Vagina (tissue), 2 donors: ENCODE measurements at regions not wholly inside any gene's neighbourhood (a gene's known extent, or its start where the extent isn't known, plus 50 kb on each side); places are given as distances from the start of the nearest gene placed in this dataset.

Source experiments
- POLR2A ChIP-seq, 2 donors: fragments of 450-650 bp; IDR thresholded peaks; one replicate each; pipeline ENCODE4 v1.6.1; 2017; ENCODE audit warnings: antibody characterized with exemption in 2 of 2, mild to moderate bottlenecking in 2 of 2, moderate library complexity in 2 of 2
- POLR2AphosphoS5 ChIP-seq, 2 donors: sonication (generic); formaldehyde crosslinking; IDR thresholded peaks; one replicate each; pipeline ENCODE4 v1.9.0; 2017; ENCODE audit warnings: antibody characterized with exemption in 2 of 2, mild to moderate bottlenecking in 2 of 2, low read depth in 1 of 2; ENCODE audit not compliant: insufficient read depth in 1 of 2
- TF ChIP-seq, protein P1 (sequence below), 3 experiments: fragments of 450-650 bp in 2 of 3; fragments of 200-600 bp in 1 of 3; sonication (generic) in 1 of 3; IDR thresholded peaks; one replicate each; pipeline ENCODE4 v1.5.1; 2017 to 2019; ENCODE audit warnings: antibody characterized with exemption in 3 of 3, mild to moderate bottlenecking in 2 of 3, moderate library complexity in 2 of 3

DNA sequence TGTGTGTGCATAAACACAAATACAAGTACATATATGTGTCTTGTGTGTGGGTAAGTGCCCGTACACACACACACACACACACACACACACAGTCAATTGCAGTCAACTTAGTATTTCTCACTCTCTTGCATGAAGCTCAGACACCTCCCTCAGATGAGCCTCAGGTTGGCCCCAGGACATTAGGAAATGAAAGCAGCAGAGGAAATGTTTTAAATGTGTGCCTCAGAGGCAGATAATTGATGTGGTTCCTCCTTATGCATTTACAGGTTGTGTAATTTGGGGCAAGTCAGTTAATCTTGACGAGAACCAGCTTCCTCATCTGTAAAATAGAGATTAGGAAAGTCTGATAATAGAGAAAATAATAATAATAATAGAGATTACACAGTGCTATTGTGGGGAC is 814.0 kb upstream of the ID2 start:
- TF ChIP-seq, protein P1, sequence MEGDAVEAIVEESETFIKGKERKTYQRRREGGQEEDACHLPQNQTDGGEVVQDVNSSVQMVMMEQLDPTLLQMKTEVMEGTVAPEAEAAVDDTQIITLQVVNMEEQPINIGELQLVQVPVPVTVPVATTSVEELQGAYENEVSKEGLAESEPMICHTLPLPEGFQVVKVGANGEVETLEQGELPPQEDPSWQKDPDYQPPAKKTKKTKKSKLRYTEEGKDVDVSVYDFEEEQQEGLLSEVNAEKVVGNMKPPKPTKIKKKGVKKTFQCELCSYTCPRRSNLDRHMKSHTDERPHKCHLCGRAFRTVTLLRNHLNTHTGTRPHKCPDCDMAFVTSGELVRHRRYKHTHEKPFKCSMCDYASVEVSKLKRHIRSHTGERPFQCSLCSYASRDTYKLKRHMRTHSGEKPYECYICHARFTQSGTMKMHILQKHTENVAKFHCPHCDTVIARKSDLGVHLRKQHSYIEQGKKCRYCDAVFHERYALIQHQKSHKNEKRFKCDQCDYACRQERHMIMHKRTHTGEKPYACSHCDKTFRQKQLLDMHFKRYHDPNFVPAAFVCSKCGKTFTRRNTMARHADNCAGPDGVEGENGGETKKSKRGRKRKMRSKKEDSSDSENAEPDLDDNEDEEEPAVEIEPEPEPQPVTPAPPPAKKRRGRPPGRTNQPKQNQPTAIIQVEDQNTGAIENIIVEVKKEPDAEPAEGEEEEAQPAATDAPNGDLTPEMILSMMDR (IDR thresholded peaks at IDR 0.05): no peak
- TF ChIP-seq POLR2A (IDR thresholded peaks at IDR 0.05) (no peak), POLR2AphosphoS5 (IDR thresholded peaks at IDR 0.05; ENCODE audit: insufficient read depth in 1 of 2, low read depth in 1 of 2) (no peak)
